ENCODE measurements at regions not wholly inside any gene's neighbourhood (a gene's known extent, or its start where the extent isn't known, plus 50 kb on each side); places are given as distances from the start of the nearest gene placed in this dataset.

DNA sequence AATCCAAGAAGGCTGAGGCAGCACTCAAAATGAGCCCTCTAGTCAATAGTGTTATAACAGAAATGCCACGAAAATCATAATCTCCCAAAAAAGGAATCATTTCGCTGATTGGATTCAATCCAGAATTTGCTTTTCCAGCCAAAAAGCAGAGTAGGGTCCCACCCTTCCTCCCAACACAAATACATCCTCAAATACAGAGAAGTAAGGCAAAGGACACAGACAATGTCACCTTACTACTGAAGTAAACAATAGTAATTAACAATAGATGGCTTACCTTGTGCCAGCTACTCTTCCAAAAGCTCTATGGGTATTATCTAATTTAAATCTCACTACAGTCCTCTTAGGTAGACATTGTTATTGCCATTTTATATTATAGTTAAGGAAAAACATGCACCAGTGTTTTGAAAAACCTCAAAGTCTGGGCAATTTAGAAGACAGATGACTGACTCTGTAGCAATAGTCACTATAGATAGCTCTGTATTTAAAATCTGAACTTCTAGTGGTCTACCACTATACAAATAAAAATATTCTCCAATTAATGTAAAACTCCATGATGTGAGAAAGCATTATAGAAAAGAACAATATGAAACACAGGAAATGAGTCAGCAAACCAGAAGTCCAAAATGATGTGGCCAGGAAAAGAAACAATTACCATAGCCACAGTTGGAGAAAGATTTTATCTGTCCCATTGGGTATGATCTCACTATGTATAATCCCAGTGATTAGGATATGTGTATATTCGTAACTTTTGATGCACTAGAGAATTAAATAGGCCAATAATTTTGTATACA lies 305.0 kb upstream of the ERBB4 start:
- DNase-seq (ENCODE audit: low spot score), result no peak
- intact Hi-C loops (cut with micrococcal nuclease), result loop anchor here (2.0 to 10.0 kb wide), 3 partner anchors 33 to 159 kb away; no protein-coding TSS in a partner anchor
- peaks cover 23% of the 10 kb centered on the region for H3K27me3 Mint-ChIP-seq (ENCODE audit: low read depth)
- H3K9me3 Mint-ChIP-seq, result peaks cover 19% of the 10 kb centered on the region
- H3K36me3 Mint-ChIP-seq (ENCODE audit: low read depth), result peaks cover 6% of the 10 kb centered on the region
- peaks cover 10% of the 10 kb centered on the region for H3K4me1 Mint-ChIP-seq (ENCODE audit: low read depth)
- no peak overlapping the region for H3K4me3 Mint-ChIP-seq (ENCODE audit: low read depth)
- H3K27ac Mint-ChIP-seq, result no peak overlapping the region

DNA sequence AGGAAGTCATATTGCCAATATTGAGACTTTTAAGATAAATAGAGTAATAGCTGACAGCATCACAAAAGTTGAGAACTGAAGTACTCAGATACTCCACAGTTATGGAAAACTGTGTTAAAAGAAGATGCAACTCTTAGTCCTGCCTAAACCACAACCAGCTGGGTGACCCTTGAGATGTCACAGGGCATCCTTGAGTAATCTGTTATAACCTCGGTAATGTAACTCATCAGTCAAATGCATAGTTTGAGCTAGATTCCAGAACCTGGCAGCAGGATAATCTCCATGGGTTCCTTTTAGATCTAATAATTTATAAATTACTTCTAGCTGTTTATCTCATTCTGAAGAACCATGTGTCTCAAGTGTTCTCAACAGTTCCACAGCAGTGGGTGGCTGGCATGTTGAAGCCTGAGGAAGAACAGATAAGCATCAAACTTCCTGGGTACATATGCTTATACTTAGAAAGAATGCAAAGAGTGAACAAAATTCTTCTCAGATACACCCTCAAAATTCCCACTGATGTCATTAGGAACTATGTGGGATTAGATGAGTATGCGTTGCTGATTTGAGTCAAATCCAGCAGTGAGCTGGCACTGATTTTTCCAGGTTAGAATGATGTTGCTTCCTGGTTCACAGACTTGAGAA lies 304.1 kb upstream of the ERBB4 start:
- DNase-seq (ENCODE audit: low spot score), result no peak
- peaks cover 19% of the 10 kb centered on the region for H3K9me3 Mint-ChIP-seq
- intact Hi-C loops (cut with micrococcal nuclease), result loop anchor here (2.0 to 10.0 kb wide), 3 partner anchors 32 to 158 kb away; no protein-coding TSS in a partner anchor
- H3K27ac Mint-ChIP-seq, result no peak overlapping the region
- peaks cover 10% of the 10 kb centered on the region for H3K4me1 Mint-ChIP-seq (ENCODE audit: low read depth)
- H3K4me3 Mint-ChIP-seq (ENCODE audit: low read depth), result no peak overlapping the region
- peaks cover 6% of the 10 kb centered on the region for H3K36me3 Mint-ChIP-seq (ENCODE audit: low read depth)
- H3K27me3 Mint-ChIP-seq (ENCODE audit: low read depth), result peaks cover 27% of the 10 kb centered on the region

GRCh38 chr2:212841460-212841859 lies 302.9 kb upstream of the ERBB4 start:
- DNase-seq (ENCODE audit: low spot score), result no peak
- Mint-ChIP-seq H3K36me3 (ENCODE audit: low read depth) (peaks cover 6% of the 10 kb centered on the region), H3K4me1 (ENCODE audit: low read depth) (peaks cover 10% of the 10 kb centered on the region), H3K4me3 (ENCODE audit: low read depth) (no peak overlapping the region), H3K27ac (no peak overlapping the region), H3K27me3 (ENCODE audit: low read depth) (peaks cover 27% of the 10 kb centered on the region), H3K9me3 (peaks cover 19% of the 10 kb centered on the region)
- intact Hi-C loops (cut with micrococcal nuclease), result loop anchor here (5.0 to 10.0 kb wide), 2 partner anchors 44 to 157 kb away; no protein-coding TSS in a partner anchor

DNA sequence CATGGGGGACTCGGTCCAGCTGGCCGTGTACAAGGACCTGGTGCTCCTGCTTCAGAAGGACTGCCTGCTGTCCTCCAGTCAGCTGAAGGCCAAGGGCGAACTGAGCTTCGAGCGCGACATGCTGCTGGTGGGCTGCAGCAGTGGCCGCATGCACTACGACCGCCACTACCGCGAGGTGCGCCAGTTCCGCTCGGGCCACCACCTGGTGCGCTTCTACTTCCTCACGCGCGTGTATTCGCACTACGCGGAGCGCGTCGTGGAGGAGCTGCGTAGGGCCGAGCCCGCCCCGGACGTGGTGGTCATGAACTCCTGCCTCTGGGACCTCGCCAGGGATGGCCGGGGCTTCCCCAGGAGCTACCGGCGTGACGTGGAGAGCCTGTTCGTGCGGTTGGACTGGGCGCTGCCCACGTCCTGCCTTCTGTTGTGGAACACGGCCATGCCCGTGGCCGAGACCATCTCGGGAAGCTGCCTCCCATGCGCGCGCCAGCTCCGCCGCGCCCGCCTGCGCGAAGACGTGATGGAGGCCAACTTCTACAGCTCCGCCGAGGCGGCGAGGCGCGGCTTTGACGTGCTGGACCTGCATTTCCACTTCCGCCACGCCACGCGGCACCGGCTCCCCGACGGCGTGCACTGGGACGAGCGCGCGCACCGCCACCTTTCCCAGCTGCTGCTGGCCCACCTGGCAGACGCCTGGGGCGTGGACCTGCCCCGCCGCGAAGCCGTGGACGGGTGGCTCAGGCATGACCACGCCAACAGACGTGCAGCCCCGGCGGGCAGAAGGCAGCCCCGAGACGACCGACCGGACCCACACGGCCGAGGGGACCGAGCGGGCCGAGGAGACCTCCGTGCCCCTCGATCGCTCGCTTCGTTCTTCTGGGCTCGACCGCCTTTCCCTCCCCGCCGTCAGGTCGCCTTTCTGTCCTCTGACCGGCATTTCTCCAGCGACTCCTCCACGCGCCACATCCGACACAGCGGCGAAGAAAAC lies 293.9 kb upstream of the ERBB4 start:
- Mint-ChIP-seq H3K4me1 (ENCODE audit: low read depth) (no peaks in the 10 kb centered on the region), H3K27ac (no peak overlapping the region), H3K4me3 (ENCODE audit: low read depth) (no peak overlapping the region), H3K36me3 (ENCODE audit: low read depth) (no peaks in the 10 kb centered on the region), H3K9me3 (peaks cover 4% of the 10 kb centered on the region), H3K27me3 (ENCODE audit: low read depth) (peaks cover 4% of the 10 kb centered on the region)
- DNase-seq (ENCODE audit: low spot score), result no peak
- intact Hi-C loops (cut with micrococcal nuclease), result no loop called here

GRCh38 chr2:212831671-212832199 lies 293.1 kb upstream of the ERBB4 start:
- Mint-ChIP-seq H3K27me3 (ENCODE audit: low read depth) (peaks cover 4% of the 10 kb centered on the region), H3K4me1 (ENCODE audit: low read depth) (no peaks in the 10 kb centered on the region), H3K4me3 (ENCODE audit: low read depth) (no peak overlapping the region), H3K27ac (no peak overlapping the region), H3K36me3 (ENCODE audit: low read depth) (no peaks in the 10 kb centered on the region), H3K9me3 (peaks cover 4% of the 10 kb centered on the region)
- DNase-seq (ENCODE audit: low spot score), result no peak
- intact Hi-C loops (cut with micrococcal nuclease), result no loop called here

GRCh38 chr2:212816267-212816666 lies 277.7 kb upstream of the ERBB4 start:
- H3K9me3 Mint-ChIP-seq, result no peaks in the 10 kb centered on the region
- no peak overlapping the region for H3K27ac Mint-ChIP-seq
- peaks cover 27% of the 10 kb centered on the region for H3K27me3 Mint-ChIP-seq (ENCODE audit: low read depth)
- no peak for DNase-seq (ENCODE audit: low spot score)
- H3K4me1 Mint-ChIP-seq (ENCODE audit: low read depth), result peaks cover 8% of the 10 kb centered on the region
- intact Hi-C loops (cut with micrococcal nuclease), result no loop called here
- H3K4me3 Mint-ChIP-seq (ENCODE audit: low read depth), result no peak overlapping the region
- H3K36me3 Mint-ChIP-seq (ENCODE audit: low read depth), result no peaks in the 10 kb centered on the region

DNA sequence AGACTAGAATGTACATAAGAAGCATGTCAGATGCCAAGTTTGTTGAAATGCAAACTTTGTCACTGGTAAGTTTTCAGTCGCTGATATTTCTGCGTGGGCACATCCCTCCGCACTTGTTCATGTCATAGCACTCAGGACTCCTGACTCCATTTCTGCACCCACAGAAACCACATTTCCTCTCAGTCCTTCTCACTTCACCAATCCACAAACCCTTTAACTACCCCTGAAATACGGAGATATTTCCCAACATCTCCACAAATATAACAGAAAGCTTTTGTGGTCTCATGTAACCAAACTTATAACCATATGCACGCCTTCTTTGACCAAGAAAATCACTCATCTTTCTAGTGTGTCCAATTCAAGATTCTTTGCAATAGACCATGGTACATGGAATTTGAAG lies 276.9 kb upstream of the ERBB4 start:
- intact Hi-C loops (cut with micrococcal nuclease), result no loop called here
- Mint-ChIP-seq H3K27me3 (ENCODE audit: low read depth) (peaks cover 25% of the 10 kb centered on the region), H3K4me3 (ENCODE audit: low read depth) (no peak overlapping the region), H3K9me3 (no peaks in the 10 kb centered on the region), H3K4me1 (ENCODE audit: low read depth) (peaks cover 12% of the 10 kb centered on the region), H3K27ac (peak overlapping the region; percentile 29), H3K36me3 (ENCODE audit: low read depth) (no peaks in the 10 kb centered on the region)
- no peak for DNase-seq (ENCODE audit: low spot score)

DNA sequence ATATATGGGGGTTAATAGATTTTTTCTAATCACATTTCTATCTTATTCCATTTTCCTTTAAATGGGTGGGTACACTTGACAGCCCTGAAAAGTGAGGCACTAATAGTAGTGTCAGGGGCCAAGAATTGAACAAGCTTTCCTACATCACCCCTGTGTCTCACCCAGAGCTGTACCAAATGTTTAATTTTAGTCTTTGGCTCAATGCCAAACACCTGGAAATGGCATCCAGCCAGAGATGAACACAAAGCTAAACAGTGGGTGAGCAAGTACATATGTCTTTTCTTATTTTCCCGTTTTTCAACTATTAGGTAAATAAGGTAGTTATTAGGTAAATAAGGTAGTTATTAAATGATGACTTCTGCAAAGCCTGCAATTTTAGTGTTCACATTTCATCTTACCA lies 276.3 kb upstream of the ERBB4 start:
- peaks cover under 1% of the 10 kb centered on the region for H3K9me3 Mint-ChIP-seq
- intact Hi-C loops (cut with micrococcal nuclease), result no loop called here
- DNase-seq (ENCODE audit: low spot score), result no peak

DNA sequence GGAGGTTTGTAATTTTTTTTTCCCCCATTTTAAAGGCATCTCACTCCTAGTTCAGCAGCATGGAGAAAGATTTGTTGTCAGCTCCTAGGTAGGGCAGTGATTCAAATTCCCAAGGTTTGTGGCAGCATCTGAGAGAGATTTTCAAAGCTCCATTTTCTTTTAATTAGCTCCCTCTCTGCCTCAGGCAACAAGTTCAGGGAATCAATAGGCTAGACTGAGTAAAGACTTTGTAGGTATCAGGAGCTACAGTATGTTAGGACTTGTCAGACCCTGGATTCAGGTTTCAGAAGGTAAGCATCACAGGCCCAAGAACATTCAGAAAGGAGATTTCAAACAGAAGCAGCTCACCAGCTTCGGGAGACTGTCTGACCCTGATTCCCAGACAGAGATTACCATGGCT lies 273.3 kb upstream of the ERBB4 start:
- peaks cover 6% of the 10 kb centered on the region for H3K36me3 Mint-ChIP-seq (ENCODE audit: low read depth)
- no peak overlapping the region for H3K4me3 Mint-ChIP-seq (ENCODE audit: low read depth)
- DNase-seq (ENCODE audit: low spot score), result no peak
- H3K27ac Mint-ChIP-seq, result no peak overlapping the region
- intact Hi-C loops (cut with micrococcal nuclease), result loop anchor here (1.0 to 2.0 kb wide), 3 partner anchors 31 to 307 kb away; no protein-coding TSS in a partner anchor
- peaks cover 14% of the 10 kb centered on the region for H3K4me1 Mint-ChIP-seq (ENCODE audit: low read depth)
- H3K9me3 Mint-ChIP-seq, result peaks cover 7% of the 10 kb centered on the region
- peaks cover 14% of the 10 kb centered on the region for H3K27me3 Mint-ChIP-seq (ENCODE audit: low read depth)

More for the DNA sequence above, 276.3 kb upstream of the ERBB4 start:
- Mint-ChIP-seq H3K4me3 (ENCODE audit: low read depth) (no peak overlapping the region), H3K4me1 (ENCODE audit: low read depth) (peaks cover 14% of the 10 kb centered on the region), H3K27ac (no peak overlapping the region), H3K36me3 (ENCODE audit: low read depth) (peaks cover under 1% of the 10 kb centered on the region), H3K27me3 (ENCODE audit: low read depth) (peaks cover 24% of the 10 kb centered on the region)

GRCh38 chr2:212811036-212811805 lies 272.6 kb upstream of the ERBB4 start:
- peaks cover 6% of the 10 kb centered on the region for H3K36me3 Mint-ChIP-seq (ENCODE audit: low read depth)
- intact Hi-C loops (cut with micrococcal nuclease), result loop anchor here (1.0 to 2.0 kb wide), 3 partner anchors 32 to 308 kb away; no protein-coding TSS in a partner anchor
- no peak overlapping the region for H3K27ac Mint-ChIP-seq

DNA sequence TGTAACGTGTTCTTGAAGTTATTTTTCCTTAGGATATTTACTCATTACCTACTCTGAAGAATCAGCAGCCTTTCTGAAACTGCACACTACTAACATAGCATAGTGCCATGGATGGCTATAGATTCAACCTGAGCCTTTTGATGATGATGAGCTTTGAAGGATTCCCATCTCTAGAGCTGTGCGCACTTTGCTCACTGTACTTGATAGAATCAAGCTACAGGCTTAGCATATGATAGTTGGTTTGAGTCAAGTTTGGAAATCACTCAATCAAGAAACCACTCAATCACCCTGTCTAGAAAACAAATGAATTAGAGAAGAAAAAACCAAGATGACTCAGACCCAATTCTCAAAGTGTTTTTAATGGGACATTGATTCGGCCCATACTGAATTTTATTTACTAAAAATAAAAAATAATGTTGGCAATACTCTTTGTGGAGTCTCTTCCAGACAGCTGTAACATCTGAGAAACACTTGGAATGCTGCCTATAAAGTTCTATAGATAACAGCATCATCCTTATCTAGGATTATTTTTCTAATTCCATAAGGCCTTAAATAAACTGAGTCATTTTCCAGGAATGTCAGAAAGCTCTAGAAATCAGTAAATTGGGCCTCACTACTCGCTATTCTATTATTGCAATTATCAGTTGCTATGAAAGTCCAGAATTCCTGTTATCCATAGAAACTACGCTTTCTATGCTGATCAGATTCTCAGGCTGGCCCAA lies 259.0 kb upstream of the ERBB4 start:
- DNase-seq (ENCODE audit: low spot score), result no peak
- Mint-ChIP-seq H3K4me1 (ENCODE audit: low read depth) (no peaks in the 10 kb centered on the region), H3K27ac (no peak overlapping the region), H3K9me3 (no peaks in the 10 kb centered on the region), H3K4me3 (ENCODE audit: low read depth) (no peak overlapping the region), H3K27me3 (ENCODE audit: low read depth) (peaks cover 7% of the 10 kb centered on the region), H3K36me3 (ENCODE audit: low read depth) (no peaks in the 10 kb centered on the region)
- intact Hi-C loops (cut with micrococcal nuclease), result loop anchor here (5.0 kb wide), 1 partner anchor 45 kb away; no protein-coding TSS in a partner anchor

More at GRCh38 chr2:212811036-212811805, 272.6 kb upstream of the ERBB4 start:
- Mint-ChIP-seq H3K4me1 (ENCODE audit: low read depth) (peaks cover 14% of the 10 kb centered on the region), H3K27me3 (ENCODE audit: low read depth) (peaks cover 13% of the 10 kb centered on the region), H3K4me3 (ENCODE audit: low read depth) (no peak overlapping the region), H3K9me3 (peaks cover 7% of the 10 kb centered on the region)
- DNase-seq (ENCODE audit: low spot score), result no peak

Measured in activated T-helper 2 cell treated with anti-CD3 and anti-CD28 coated beads, Interferon-gamma antibody, Interleukin-2, Interleukin-4, amounts not matched to agents 10 μg/mL and 5 μg/mL and 100 μg/mL, durations not matched to agents 14 hours and 24 hours and 36 hours (primary cell).